C4-2B (cell line): ENCODE measurements at regions not wholly inside any gene's neighbourhood (a gene's known extent, or its start where the extent isn't known, plus 50 kb on each side); places are given as distances from the start of the nearest gene placed in this dataset.

ENCODE experiments used
- CTCF ChIP-seq: fragments of 450-650 bp; conservative IDR thresholded peaks from 2 replicates; pipeline ENCODE4 v1.5.1; 2017; ENCODE audit warnings: mild to moderate bottlenecking
- ZFX ChIP-seq: fragments of 450-650 bp; IDR thresholded peaks from 2 replicates; pipeline ENCODE4 v1.6.1; 2017

GRCh38 chr2:17460371-17461086 is 57.7 kb downstream of the RAD51AP2 start:
- TF ChIP-seq CTCF: no peak
- no peak for TF ChIP-seq ZFX
